BE2C (cell line): ENCODE measurements at regions not wholly inside any gene's neighbourhood (a gene's known extent, or its start where the extent isn't known, plus 50 kb on each side); places are given as distances from the start of the nearest gene placed in this dataset.

ENCODE experiments used
- DNase-seq: peaks from one replicate; pipeline ENCODE4 v3.0.0-alpha.2; 2020
- H3K27me3 ChIP-seq: fragments of 250-450 bp; sonication (Bioruptor Pico); 2 replicates; pipeline ENCODE4 v1.5.1; 2020; ENCODE audit warnings: mild to moderate bottlenecking
- H3K36me3 ChIP-seq: fragments of 250-450 bp; sonication (Bioruptor Pico); 2 replicates; pipeline ENCODE4 v1.5.1; 2020; ENCODE audit warnings: mild to moderate bottlenecking
- H3K4me1 ChIP-seq: fragments of 250-450 bp; sonication (Bioruptor Pico); 2 replicates; pipeline ENCODE4 v1.5.1; 2020
- H3K4me3 ChIP-seq: 2 replicates; pipeline ENCODE4 v1.5.1; 2011; ENCODE audit warnings: low read depth, low read length
- H3K9me3 ChIP-seq: fragments of 250-450 bp; sonication (Bioruptor Pico); 2 replicates; pipeline ENCODE4 v1.5.1; 2020
- TF ChIP-seq, protein P1 (sequence below): IDR thresholded peaks from 2 replicates; pipeline ENCODE4 v1.5.1; 2012; ENCODE audit warnings: mild to moderate bottlenecking, low read depth, low read length

DNA sequence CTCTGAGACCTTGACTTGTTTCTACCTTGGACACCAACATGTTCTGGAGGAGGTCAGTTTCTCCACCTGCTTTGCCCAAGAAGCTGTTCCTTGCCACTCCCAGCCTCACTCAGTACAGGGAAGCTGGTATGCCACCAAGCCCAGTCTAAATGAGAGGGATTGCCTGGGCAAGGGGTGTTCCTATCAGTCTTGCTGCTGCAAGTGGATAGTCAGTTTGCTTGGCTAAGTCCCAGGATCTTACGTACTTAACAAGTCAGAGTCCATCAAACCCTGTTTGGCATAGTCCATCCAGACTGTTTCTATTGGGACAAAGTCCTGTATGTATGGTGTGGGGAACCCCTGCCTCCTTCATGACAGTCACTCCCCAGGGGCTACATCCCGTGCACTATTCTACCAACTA, 66.6 kb downstream of the RPL27A start:
- no peak overlapping the region for H3K4me3 ChIP-seq
- H3K36me3 ChIP-seq, result no peaks in the 10 kb centered on the region
- H3K9me3 ChIP-seq, result no peaks in the 10 kb centered on the region
- H3K4me1 ChIP-seq, result no peaks in the 10 kb centered on the region
- TF ChIP-seq, protein P1, sequence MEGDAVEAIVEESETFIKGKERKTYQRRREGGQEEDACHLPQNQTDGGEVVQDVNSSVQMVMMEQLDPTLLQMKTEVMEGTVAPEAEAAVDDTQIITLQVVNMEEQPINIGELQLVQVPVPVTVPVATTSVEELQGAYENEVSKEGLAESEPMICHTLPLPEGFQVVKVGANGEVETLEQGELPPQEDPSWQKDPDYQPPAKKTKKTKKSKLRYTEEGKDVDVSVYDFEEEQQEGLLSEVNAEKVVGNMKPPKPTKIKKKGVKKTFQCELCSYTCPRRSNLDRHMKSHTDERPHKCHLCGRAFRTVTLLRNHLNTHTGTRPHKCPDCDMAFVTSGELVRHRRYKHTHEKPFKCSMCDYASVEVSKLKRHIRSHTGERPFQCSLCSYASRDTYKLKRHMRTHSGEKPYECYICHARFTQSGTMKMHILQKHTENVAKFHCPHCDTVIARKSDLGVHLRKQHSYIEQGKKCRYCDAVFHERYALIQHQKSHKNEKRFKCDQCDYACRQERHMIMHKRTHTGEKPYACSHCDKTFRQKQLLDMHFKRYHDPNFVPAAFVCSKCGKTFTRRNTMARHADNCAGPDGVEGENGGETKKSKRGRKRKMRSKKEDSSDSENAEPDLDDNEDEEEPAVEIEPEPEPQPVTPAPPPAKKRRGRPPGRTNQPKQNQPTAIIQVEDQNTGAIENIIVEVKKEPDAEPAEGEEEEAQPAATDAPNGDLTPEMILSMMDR, result no peak
- H3K27me3 ChIP-seq, result no peaks in the 10 kb centered on the region
- DNase-seq, result no peak

DNA sequence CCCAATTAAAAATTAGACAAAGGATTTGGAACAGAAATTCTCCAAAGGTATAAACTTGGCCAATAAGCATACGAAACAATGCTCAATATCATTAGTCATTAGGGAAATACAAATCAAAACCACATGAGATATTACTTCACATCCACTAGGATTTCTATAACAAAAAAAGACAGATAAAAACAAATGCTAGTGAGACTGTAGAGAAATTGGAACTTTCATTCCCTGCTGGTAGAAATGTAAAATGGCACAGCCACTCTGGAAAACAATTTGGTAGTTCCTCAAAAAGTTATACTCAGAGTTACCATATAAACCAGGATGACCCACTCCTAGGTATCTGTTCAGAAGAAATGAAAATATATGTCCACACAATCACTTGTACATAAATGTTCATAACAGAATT, 71.6 kb downstream of the RPL27A start:
- H3K9me3 ChIP-seq, result no peaks in the 10 kb centered on the region

DNA sequence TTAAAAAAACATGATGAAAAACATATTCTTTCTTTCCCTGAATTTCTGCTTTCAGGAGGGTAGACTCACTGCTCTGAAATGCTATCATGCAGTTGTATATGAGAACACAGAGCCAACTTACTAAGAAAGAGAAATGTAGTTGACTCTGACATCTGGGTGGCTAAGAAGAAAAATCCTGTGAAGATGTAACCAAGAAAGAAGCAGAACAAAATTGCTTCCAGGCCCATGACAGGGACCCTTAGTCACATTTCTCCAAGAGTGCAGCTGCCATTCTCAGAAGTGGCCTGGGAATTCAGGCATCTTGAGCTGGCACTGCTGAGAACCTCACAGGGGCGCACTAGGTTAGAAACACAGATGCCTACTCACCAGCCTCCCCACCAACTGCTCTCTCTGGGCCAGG, 73.6 kb downstream of the RPL27A start:
- no peak for DNase-seq
- no peaks in the 10 kb centered on the region for H3K4me1 ChIP-seq
- no peaks in the 10 kb centered on the region for H3K27me3 ChIP-seq
- TF ChIP-seq, protein P1, result no peak
- no peaks in the 10 kb centered on the region for H3K36me3 ChIP-seq
- H3K9me3 ChIP-seq, result no peaks in the 10 kb centered on the region
- H3K4me3 ChIP-seq, result no peak overlapping the region

More for the DNA sequence above, 71.6 kb downstream of the RPL27A start:
- no peaks in the 10 kb centered on the region for H3K36me3 ChIP-seq
- TF ChIP-seq, protein P1, result no peak
- no peak for DNase-seq
- no peaks in the 10 kb centered on the region for H3K27me3 ChIP-seq
- no peaks in the 10 kb centered on the region for H3K4me1 ChIP-seq
- H3K4me3 ChIP-seq, result no peak overlapping the region

DNA sequence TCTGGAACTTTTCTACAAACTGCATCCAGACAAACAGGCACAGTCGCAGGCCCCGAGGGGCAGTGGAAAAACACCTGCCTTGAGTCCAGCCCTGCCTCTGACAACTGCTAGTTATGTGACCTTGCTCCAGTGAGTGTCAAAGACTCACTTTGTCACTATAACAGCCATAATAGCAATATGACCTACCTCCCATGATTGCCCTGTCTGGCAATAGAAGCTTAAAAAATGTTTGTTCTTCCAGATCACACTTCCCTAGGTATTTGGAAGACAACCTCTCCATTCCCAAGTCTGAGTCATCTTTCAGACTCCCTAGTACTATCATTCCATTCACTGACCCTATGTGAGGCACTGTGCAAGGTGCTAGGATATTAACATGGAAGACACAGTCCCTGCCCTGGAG, 74.5 kb downstream of the RPL27A start:
- H3K4me1 ChIP-seq, result no peaks in the 10 kb centered on the region
- H3K4me3 ChIP-seq, result no peak overlapping the region
- H3K27me3 ChIP-seq, result no peaks in the 10 kb centered on the region
- DNase-seq, result no peak
- no peaks in the 10 kb centered on the region for H3K9me3 ChIP-seq
- no peaks in the 10 kb centered on the region for H3K36me3 ChIP-seq
- TF ChIP-seq, protein P1, result no peak

DNA sequence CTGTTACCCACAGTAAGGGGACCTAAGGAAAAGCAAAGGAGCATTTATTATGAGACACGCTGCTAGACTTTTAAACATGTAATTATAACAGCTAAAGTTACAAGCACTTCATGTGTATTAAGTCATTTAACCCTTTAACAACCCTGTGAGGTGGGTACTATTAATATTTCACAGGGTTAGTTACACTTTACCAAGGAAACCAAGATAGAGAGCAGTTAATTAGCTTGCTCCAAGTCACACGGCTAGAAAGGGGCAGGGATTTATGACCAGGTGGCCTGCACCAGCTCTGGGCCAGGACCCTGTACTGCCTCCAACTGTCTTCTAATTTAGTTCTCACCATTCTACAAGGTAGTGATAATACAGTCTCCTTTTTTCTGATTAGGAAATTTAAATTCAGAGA, 74.9 kb downstream of the RPL27A start:
- no peak for DNase-seq
- no peaks in the 10 kb centered on the region for H3K4me1 ChIP-seq

DNA sequence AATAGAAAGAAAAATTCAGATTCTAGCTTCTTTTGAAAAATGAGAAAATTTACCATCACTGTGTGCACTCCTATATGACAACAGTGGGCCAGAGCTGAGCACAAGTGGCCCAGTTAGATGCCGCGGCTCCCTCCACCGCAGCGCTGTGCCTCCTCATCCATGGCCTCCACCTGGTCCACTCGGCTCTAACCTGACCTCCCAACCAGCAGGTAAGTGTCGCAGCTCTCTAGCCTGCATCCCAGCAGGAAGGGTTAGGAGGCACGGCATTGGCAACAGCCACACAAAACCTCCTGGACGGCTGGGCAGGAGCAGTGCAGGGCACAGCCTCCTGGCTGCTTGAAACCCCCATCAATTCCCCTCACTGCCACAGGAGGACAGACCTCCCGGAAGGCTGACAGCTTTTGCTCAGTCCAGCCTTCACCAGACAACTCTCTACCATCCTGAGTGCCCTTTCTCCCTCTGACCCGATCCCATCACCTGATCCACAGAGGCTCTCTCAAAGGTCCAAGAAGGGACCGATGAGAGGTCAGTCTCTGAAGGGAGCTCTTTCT, 76.1 kb downstream of the RPL27A start:
- Histone ChIP-seq H3K4me1 (no peaks in the 10 kb centered on the region), H3K36me3 (no peaks in the 10 kb centered on the region), H3K4me3 (no peak overlapping the region), H3K27me3 (no peaks in the 10 kb centered on the region), H3K9me3 (no peaks in the 10 kb centered on the region)
- DNase-seq, result no peak
- TF ChIP-seq, protein P1, result no peak

More for the DNA sequence above, 74.9 kb downstream of the RPL27A start:
- H3K4me3 ChIP-seq, result no peak overlapping the region
- no peaks in the 10 kb centered on the region for H3K27me3 ChIP-seq
- H3K9me3 ChIP-seq, result no peaks in the 10 kb centered on the region
- H3K36me3 ChIP-seq, result no peaks in the 10 kb centered on the region
- TF ChIP-seq, protein P1, result no peak
